ENCODE measurements at regions not wholly inside any gene's neighbourhood (a gene's known extent, or its start where the extent isn't known, plus 50 kb on each side); places are given as distances from the start of the nearest gene placed in this dataset.
"Not testable (repeated sequence)": the region's sequence is repeated elsewhere in the genome, so short reads cannot be mapped to it uniquely, and the experiment has no call there.

DNA sequence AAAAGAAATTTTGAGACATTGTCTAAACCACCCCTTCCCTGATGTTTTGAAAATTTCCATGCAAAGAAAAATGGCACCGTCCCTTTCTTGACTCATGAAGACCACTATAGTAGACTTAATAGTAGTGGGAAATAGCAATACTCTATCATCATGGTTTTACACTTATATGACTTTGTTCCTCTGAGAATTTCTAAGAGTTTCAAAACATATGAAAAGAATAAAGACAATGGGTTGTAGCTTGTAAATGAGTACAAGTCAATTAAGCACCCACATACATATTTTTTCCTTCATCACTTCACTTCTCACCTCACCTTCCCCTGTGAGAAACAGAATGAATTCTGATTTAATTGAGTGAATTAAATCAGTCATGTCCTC is 151.7 kb downstream of the LYPLAL1 start:
- no peak for DNase-seq (ENCODE audit: low spot score in 2 of 2)
- no peak overlapping the region for H3K27ac Mint-ChIP-seq

DNA sequence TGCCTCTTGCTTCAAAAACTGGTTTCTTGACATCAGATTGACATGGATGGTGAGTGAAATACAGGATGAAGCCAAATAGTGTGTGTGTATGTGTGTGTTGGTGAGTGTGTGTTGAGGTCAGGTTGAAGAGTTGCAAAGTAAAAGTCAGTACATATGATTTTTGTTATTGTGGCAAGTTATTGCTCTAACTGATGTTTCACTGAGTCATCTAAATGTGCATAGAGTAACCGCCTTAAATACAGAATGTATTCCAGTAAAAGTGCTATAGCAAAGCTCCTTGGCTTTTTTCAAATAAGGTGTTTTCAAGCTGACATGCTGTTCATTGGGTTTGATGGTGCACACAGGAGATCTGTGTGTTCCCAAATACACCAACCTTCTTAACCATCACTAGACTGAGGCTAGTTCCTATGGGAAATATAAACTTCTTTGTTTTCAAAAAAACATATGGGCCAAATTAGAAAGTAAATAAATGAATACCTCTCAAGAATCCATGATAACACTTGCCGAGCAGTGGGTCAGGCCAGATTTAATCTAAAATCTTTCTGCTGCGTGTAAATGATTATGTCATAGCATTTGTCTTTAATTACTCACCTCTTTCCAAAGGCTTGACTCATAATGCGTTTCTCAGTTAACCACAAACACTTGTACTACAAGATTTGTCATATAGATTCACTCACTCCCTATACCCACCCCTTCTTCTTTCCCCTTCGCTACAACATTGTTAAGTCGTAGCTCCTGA is 151.1 kb downstream of the LYPLAL1 start:
- Mint-ChIP-seq H3K27ac (no peak overlapping the region), H3K36me3 (no peaks in the 10 kb centered on the region), H3K9me3 (peaks cover 8% of the 10 kb centered on the region), H3K4me3 (no peak overlapping the region), H3K4me1 (no peaks in the 10 kb centered on the region)
- peak; percentile 97 for ATAC-seq
- peak in 1 of 2 donors; percentile 51 for DNase-seq (ENCODE audit: low spot score in 2 of 2)

More for the DNA sequence above, 151.7 kb downstream of the LYPLAL1 start:
- Mint-ChIP-seq H3K36me3 (no peaks in the 10 kb centered on the region), H3K9me3 (peaks cover 8% of the 10 kb centered on the region), H3K4me1 (no peaks in the 10 kb centered on the region), H3K4me3 (no peak overlapping the region)
- peak; percentile 58 for ATAC-seq

DNA sequence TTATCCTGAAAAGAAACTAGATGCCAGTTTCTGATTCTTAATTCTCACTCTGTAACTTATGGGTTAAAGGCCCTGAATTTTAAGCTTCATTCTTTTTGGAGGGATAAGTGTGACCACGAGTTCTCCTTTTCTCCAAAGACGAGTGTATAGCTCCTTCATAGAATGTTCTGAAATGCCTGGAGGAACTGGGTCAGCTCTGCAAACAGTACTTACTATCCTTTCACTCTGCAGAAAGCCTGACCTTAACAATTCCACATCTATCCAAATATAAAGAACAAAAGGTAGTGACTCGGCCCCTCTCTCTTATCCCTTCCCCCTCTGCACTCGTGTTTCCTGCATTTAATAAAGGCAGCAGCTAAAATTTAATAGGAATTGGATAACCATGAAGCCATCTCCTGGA is 150.5 kb downstream of the LYPLAL1 start:
- ATAC-seq (no peak), DNase-seq (ENCODE audit: low spot score in 2 of 2) (no peak)
- peaks cover 8% of the 10 kb centered on the region for H3K9me3 Mint-ChIP-seq
- H3K4me3 Mint-ChIP-seq: no peak overlapping the region
- H3K36me3 Mint-ChIP-seq: no peaks in the 10 kb centered on the region
- no peak overlapping the region for H3K27ac Mint-ChIP-seq
- no peaks in the 10 kb centered on the region for H3K4me1 Mint-ChIP-seq

DNA sequence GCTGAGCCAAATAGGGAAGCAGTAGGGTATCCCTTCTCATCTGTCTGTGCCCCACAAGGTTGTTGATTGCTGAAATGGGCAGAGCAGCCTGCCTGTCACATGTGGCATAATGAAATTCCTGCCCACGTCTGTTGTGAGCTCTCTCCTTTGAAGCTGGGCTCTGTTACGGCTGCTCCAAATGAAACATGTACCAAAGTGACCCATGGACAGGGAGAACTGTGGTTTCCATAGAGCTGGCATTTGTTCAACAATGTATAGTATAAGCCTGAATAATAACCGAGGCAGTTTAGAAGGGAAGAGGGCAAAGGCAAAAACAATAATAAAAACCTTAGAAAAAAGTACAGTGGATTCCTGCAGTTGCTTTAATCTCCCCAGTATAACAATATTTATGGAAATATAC is 149.7 kb downstream of the LYPLAL1 start:
- no peaks in the 10 kb centered on the region for H3K36me3 Mint-ChIP-seq
- DNase-seq (ENCODE audit: low spot score in 2 of 2): no peak
- no peak overlapping the region for H3K27ac Mint-ChIP-seq
- no peak for ATAC-seq
- H3K4me3 Mint-ChIP-seq: no peak overlapping the region
- H3K4me1 Mint-ChIP-seq: no peaks in the 10 kb centered on the region
- H3K9me3 Mint-ChIP-seq: peaks cover 11% of the 10 kb centered on the region

DNA sequence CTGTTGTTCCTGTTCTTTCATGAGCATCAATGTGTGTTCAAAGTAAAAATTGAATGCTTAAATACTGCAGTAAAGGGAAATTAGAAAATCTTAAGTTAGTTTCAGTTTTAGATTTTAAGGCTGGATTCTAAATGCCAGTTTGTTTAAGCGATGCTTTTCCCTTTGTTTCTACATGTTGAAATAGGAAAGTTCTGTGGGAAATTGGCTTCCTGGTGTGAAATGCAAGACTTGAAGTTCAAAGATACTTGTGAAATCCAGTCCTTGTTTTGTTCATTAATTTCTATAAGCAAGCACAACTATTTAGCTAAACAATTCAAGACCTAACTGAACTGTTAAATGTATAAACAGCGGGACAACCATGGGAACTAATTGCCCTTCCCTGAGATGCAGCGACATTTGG is 149.1 kb downstream of the LYPLAL1 start:
- DNase-seq (ENCODE audit: low spot score in 2 of 2) (no peak), ATAC-seq (no peak)
- no peaks in the 10 kb centered on the region for H3K4me1 Mint-ChIP-seq
- H3K27ac Mint-ChIP-seq: no peak overlapping the region
- no peak overlapping the region for H3K4me3 Mint-ChIP-seq
- H3K9me3 Mint-ChIP-seq: peaks cover 8% of the 10 kb centered on the region
- H3K36me3 Mint-ChIP-seq: no peaks in the 10 kb centered on the region

DNA sequence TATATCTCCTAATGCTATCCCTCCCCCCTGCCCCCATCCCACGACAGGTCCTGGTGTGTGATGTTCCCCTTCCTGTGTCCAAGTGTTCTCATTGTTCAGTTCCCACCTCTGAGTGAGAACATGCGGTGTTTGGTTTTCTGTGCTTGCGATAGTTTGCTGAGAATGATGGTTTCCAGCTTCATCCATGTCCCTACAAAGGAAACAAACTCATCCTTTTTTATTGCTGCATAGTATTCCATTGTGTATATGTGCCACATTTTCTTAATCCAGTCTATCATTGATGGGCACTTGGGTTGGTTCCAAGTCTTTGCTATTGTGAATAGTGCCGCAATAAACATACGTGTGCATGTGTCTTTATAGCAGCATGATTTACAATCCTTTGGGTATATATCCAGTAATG is 146.9 kb downstream of the LYPLAL1 start:
- H3K4me3 Mint-ChIP-seq; DNase-seq (ENCODE audit: low spot score in 2 of 2); H3K27ac Mint-ChIP-seq; H3K4me1 Mint-ChIP-seq; H3K9me3 Mint-ChIP-seq; H3K36me3 Mint-ChIP-seq; ATAC-seq: not testable (repeated sequence)

DNA sequence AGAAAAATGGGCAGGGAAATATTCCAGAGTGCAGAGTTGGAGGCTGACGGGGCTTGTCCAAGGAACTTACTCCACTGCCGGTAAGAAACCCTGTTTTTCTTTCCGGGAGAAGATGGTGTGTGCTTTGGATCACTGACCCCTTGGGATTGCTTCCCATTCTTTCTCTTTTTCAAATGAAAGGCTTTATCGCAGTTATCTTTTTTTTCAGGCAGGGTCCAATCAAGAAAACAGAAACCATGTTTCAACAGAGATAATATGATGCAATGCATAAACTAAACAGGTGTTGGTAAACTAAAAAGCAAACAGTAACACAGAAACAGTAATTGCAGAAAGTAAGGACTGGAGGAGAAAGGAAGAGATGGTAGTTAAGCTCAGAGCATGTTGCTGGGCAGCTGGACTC is 145.1 kb downstream of the LYPLAL1 start:
- no peak overlapping the region for H3K27ac Mint-ChIP-seq
- H3K4me3 Mint-ChIP-seq: no peak overlapping the region
- no peak for DNase-seq (ENCODE audit: low spot score in 2 of 2)
- no peaks in the 10 kb centered on the region for H3K4me1 Mint-ChIP-seq
- H3K9me3 Mint-ChIP-seq: peaks cover 4% of the 10 kb centered on the region
- H3K36me3 Mint-ChIP-seq: no peaks in the 10 kb centered on the region
- ATAC-seq: no peak

DNA sequence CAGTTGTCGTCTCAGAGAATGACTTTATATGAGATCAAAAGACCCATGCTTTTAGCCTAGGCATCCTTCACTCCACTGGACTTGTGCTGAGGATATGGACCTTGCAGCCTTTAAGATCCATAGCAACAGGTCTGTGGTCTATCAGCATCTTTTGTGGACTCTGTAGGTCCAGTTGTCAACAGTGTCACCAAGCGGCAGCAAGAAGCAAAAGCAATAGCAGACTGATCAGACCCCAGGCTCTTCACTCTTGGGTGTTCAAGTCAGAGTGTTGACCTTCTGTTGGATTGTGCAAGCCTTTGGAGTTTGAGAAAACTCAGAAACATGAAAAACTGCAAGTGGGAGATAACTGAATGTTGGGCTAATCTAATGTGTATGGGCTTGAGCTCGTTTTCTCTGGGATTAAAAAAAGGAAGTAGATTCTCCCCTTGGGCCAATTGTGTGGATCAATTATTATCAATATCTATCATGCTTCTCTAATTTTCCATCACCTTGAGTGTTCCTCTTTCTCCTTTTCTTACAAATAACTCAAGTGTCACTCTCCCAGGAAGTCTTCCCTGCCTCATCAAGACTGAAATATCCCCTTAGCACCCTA is 144.2 kb downstream of the LYPLAL1 start:
- no peak overlapping the region for H3K4me3 Mint-ChIP-seq
- no peak overlapping the region for H3K27ac Mint-ChIP-seq
- peaks cover 5% of the 10 kb centered on the region for H3K9me3 Mint-ChIP-seq
- H3K4me1 Mint-ChIP-seq: no peaks in the 10 kb centered on the region
- ATAC-seq (no peak), DNase-seq (ENCODE audit: low spot score in 2 of 2) (no peak)
- no peaks in the 10 kb centered on the region for H3K36me3 Mint-ChIP-seq

DNA sequence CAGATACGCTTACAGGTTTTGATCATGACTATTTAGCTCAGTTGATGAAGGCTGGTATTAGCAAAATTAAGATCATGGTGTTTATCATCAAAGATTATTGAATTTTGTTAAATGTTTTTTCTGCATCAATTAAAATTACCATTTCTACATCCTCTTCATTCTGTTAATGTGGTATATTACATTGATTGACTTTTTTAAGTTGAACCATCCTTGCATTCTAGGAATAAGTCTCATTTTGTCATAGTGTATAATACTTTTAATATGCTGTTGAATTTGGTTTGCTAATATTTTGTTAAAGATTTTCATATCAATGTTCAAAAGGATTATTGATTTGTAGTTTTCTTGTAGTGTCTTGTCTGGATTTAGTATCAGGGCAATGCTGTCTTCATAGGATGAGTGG is 142.4 kb downstream of the LYPLAL1 start:
- no peaks in the 10 kb centered on the region for H3K36me3 Mint-ChIP-seq
- DNase-seq (ENCODE audit: low spot score in 2 of 2) (no peak), ATAC-seq (no peak)
- no peaks in the 10 kb centered on the region for H3K4me1 Mint-ChIP-seq
- H3K27ac Mint-ChIP-seq: no peak overlapping the region
- no peak overlapping the region for H3K4me3 Mint-ChIP-seq
- H3K9me3 Mint-ChIP-seq: peaks cover 5% of the 10 kb centered on the region

DNA sequence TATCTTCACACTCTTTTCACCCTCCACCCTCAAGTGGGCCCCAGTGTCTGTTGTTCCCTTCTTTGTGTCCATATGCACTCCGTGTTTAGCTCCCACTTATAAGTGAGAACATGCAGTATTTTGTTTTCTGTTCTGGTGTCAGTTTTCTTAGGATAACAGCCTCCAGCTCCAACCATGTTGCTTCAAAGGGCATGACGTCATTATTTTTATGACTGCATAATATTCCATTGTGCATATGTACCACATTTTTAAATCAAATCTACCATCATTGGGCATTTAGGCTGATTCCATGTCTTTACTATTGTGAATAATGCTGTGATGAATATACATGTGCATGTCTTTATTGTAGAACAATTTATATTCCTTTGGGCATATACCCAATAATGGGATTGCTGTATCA is 140.3 kb downstream of the LYPLAL1 start:
- Mint-ChIP-seq H3K4me3 (no peak overlapping the region), H3K9me3 (peaks cover 4% of the 10 kb centered on the region), H3K27ac (no peak overlapping the region), H3K36me3 (no peaks in the 10 kb centered on the region), H3K4me1 (no peaks in the 10 kb centered on the region)
- no peak for DNase-seq (ENCODE audit: low spot score in 2 of 2)
- ATAC-seq: no peak

DNA sequence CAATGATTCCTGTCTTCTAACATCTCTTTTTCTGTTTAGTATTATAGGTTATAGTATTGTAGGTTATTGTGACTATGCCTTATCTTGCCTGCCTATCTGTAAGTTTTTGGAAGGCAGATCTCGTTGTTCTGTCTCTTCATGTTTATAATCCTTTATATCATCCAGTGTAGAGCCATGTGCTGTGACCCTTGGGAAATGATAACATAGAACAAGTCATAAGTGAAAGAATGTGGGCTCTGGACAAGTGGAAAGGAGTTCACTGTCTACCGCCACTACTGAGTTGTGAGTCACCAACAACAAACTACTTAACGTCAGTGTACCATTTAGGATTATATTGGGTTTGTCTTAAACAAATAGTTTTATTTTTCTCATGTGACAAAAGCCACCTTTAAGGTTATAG is 139.3 kb downstream of the LYPLAL1 start:
- Mint-ChIP-seq H3K36me3 (no peaks in the 10 kb centered on the region), H3K27ac (no peak overlapping the region), H3K9me3 (peaks cover 2% of the 10 kb centered on the region), H3K4me1 (no peaks in the 10 kb centered on the region), H3K4me3 (no peak overlapping the region)
- DNase-seq (ENCODE audit: low spot score in 2 of 2) (no peak), ATAC-seq (no peak)

DNA sequence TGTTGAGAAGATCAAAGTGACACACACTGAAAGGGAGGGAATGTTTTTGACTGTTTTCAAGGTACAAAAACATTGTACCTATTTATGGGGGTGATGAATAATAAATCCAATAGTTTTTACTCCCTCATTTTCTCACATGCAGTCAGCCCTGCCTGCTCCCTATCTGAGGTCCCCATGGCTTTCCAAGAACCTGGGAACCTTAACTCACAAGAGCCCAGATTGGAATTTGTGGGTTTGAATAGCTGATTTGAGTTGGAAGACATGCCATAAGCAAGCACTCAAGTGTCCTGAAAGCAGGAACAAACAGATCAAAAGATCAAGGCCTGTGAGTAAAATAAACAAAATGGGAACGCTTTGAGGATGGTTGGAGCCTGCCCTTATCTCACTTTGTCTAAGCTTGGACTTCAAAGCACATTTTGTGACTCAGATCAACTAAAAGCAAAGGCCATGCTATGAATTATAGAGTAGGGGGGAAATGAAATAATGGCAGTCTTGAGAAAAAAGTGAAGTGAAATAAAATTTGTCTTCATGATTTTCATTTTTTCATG is 136.6 kb downstream of the LYPLAL1 start:
- H3K4me3 Mint-ChIP-seq: no peak overlapping the region
- H3K9me3 Mint-ChIP-seq: peaks cover 5% of the 10 kb centered on the region
- ATAC-seq: no peak
- H3K36me3 Mint-ChIP-seq: no peaks in the 10 kb centered on the region
- H3K27ac Mint-ChIP-seq: no peak overlapping the region
- no peaks in the 10 kb centered on the region for H3K4me1 Mint-ChIP-seq
- no peak for DNase-seq (ENCODE audit: low spot score in 2 of 2)

DNA sequence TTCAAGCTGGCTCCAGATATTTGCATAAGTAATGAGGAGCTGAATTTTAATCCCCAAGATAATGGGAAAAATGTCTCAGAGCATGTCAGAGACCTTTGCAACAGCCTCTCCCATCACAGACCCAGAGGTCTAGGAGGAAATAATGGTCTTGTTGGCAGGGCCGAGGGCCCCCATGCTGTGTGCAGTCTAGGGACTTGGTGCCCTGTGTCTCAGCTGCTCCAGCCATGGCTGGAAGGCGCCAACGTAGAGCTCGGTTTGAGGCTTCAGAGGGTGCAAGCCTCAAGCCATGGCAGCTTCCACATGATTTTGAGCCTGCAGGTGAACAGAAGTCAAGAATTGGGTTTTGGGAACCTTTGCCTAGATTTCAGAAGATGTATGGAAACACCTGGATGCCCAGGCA is 134.7 kb downstream of the LYPLAL1 start:
- DNase-seq (ENCODE audit: low spot score in 2 of 2) (no peak), ATAC-seq (no peak)
- Mint-ChIP-seq H3K4me1 (no peaks in the 10 kb centered on the region), H3K9me3 (peaks cover 2% of the 10 kb centered on the region), H3K4me3 (no peak overlapping the region), H3K27ac (no peak overlapping the region), H3K36me3 (no peaks in the 10 kb centered on the region)

DNA sequence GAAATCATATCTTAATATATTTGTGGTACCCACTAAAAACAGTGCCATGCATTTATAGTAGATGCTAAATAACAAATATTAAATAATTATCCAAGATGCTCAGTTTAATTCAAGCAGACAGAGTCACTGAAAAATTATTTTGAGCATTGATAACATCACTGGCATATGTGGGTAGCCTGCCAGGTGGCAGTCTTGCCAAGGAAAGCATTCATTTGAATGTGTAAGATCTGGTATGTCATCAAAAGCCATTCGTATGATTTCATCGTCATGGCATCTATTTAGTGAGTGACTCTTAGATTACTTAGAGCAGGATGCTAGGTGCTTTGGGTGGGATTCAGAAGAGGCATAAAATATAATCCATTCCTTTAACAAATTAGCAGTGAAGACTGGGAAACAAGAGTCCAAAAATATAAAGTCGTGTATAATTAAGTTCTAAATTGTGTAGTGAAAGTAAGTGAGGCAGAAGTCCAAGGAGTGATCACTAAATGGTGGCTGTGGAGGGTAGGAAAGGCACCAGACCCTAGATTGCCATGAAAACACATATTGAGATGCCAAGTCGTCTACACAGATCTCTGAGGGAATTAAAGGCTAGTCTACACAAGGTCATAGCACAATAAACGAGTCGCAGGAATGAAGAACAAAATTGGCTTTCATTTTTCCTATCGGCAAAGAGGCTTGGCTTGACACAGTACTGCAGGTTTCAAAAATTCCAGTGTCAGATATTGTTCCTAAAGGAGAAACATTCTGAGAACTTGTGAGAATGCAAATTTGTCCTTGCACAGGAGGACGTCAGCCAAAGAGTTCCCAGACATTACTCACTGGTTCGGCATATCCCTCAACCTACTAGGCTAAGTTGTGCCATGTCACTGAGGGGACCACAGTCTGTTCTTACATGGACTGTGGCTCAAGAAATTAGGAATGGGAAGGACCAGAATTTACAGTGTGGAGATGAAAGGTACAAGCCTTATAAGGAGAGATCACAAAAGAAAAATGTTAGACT is 130.8 kb downstream of the LYPLAL1 start:
- Mint-ChIP-seq H3K36me3 (no peaks in the 10 kb centered on the region), H3K4me3 (no peak overlapping the region), H3K4me1 (no peaks in the 10 kb centered on the region), H3K27ac (no peak overlapping the region), H3K9me3 (peaks cover 2% of the 10 kb centered on the region)
- no peak for ATAC-seq
- DNase-seq (ENCODE audit: low spot score in 2 of 2): no peak

DNA sequence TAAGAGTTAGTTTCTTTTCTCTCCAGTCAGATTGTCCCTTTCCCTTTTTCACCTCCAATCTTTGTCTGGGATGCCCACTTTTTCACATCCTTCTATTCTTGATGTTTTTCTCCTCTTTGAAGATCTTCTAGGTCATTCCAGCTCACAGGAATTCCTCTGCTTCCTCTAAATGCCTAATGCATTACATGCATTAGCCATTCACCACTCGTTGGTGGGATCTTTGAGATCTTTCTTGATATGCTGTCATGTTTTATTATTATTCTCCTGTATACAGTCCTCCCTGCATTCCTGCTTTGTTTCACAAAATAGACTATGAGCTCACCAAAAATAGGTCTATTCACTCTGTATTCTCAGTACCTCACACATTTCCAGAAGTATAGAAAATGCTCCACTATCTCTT is 129.0 kb downstream of the LYPLAL1 start:
- no peaks in the 10 kb centered on the region for H3K36me3 Mint-ChIP-seq
- no peaks in the 10 kb centered on the region for H3K4me1 Mint-ChIP-seq
- H3K27ac Mint-ChIP-seq: no peak overlapping the region
- no peak for DNase-seq (ENCODE audit: low spot score in 2 of 2)
- no peak overlapping the region for H3K4me3 Mint-ChIP-seq
- H3K9me3 Mint-ChIP-seq: peaks cover 2% of the 10 kb centered on the region
- no peak for ATAC-seq
